ENCODE measurements at regions not wholly inside any gene's neighbourhood (a gene's known extent, or its start where the extent isn't known, plus 50 kb on each side); places are given as distances from the start of the nearest gene placed in this dataset.

GRCh38 chr14:29301571-29301970 lies 535.0 kb downstream of the FOXG1 start:
- DNase-seq = no peak

- no peak for DNase-seq
Observed at GRCh38 chr14:29310210-29310609, 543.6 kb downstream of the FOXG1 start.

GRCh38 chr14:29310757-29311156 lies 544.2 kb downstream of the FOXG1 start:
- DNase-seq = peak; percentile 13

GRCh38 chr14:29311983-29312382 lies 545.4 kb downstream of the FOXG1 start:
- no peak for DNase-seq

- DNase-seq = no peak
Observed at GRCh38 chr14:29316936-29317335, 550.3 kb downstream of the FOXG1 start.

GRCh38 chr14:29317423-29317822 lies 550.8 kb downstream of the FOXG1 start:
- no peak for DNase-seq

- DNase-seq = no peak
Observed at GRCh38 chr14:29320286-29320685, 553.7 kb downstream of the FOXG1 start.

- DNase-seq = no peak
Observed at GRCh38 chr14:29321646-29322045, 555.1 kb downstream of the FOXG1 start.

GRCh38 chr14:29339494-29340172 lies 573.0 kb downstream of the FOXG1 start:
- no peak for DNase-seq

- no peak for DNase-seq
Observed at GRCh38 chr14:29348504-29348903, 579.1 kb downstream of the PRKD1 start.

GRCh38 chr14:29350496-29350895 lies 577.2 kb downstream of the PRKD1 start:
- no peak for DNase-seq

GRCh38 chr14:29351996-29352705 lies 575.5 kb downstream of the PRKD1 start:
- no peak for DNase-seq

- no peak for DNase-seq
Observed at GRCh38 chr14:29352706-29353080, 575.0 kb downstream of the PRKD1 start.

- no peak for DNase-seq
Observed at GRCh38 chr14:29353513-29353912, 574.1 kb downstream of the PRKD1 start.

- no peak for DNase-seq
Observed at GRCh38 chr14:29354486-29354885, 573.2 kb downstream of the PRKD1 start.

GRCh38 chr14:29355331-29355730 lies 572.3 kb downstream of the PRKD1 start:
- DNase-seq = no peak

- DNase-seq = no peak
Observed at GRCh38 chr14:29355846-29356245, 571.8 kb downstream of the PRKD1 start.

GRCh38 chr14:29360656-29361055 lies 567.0 kb downstream of the PRKD1 start:
- no peak for DNase-seq

GRCh38 chr14:29370024-29370423 lies 557.6 kb downstream of the PRKD1 start:
- no peak for DNase-seq

GRCh38 chr14:29376237-29376636 lies 551.4 kb downstream of the PRKD1 start:
- DNase-seq = peak; percentile 45

- DNase-seq = no peak
Observed at GRCh38 chr14:29380826-29381225, 546.8 kb downstream of the PRKD1 start.

GRCh38 chr14:29388571-29388970 lies 539.1 kb downstream of the PRKD1 start:
- no peak for DNase-seq

- no peak for DNase-seq
Observed at GRCh38 chr14:29390081-29390832, 537.4 kb downstream of the PRKD1 start.

GRCh38 chr14:29391231-29391630 lies 536.4 kb downstream of the PRKD1 start:
- DNase-seq = no peak

Data from dermis blood vessel endothelial cell (primary cell).